IMR-90 (cell line): ENCODE measurements at regions not wholly inside any gene's neighbourhood (a gene's known extent, or its start where the extent isn't known, plus 50 kb on each side); places are given as distances from the start of the nearest gene placed in this dataset.

Experiments
- BHLHE40 ChIP-seq: fragments of 150-350 bp; IDR thresholded peaks from 2 replicates; pipeline ENCODE4 v1.6.1; 2016; ENCODE audit warnings: mild to moderate bottlenecking, low read depth, low read length
- CEBPB ChIP-seq: IDR thresholded peaks from 2 replicates; pipeline ENCODE4 v1.6.1; 2012; ENCODE audit warnings: low read depth, low read length, improper control_type of control experiment
- FOS ChIP-seq: fragments of 150-350 bp; IDR thresholded peaks from 2 replicates; pipeline ENCODE4 v1.6.1; 2016; ENCODE audit warnings: low read depth, low read length
- MXI1 ChIP-seq: IDR thresholded peaks from 2 replicates; pipeline ENCODE4 v1.6.1; 2012; ENCODE audit warnings: low read depth, mild to moderate bottlenecking, low read length, moderate library complexity, borderline replicate concordance
- POLR2A ChIP-seq: IDR thresholded peaks from 2 replicates; pipeline ENCODE4 v1.6.1; 2012; ENCODE audit warnings: mild to moderate bottlenecking, low read depth, low read length
- RAD21 ChIP-seq: IDR thresholded peaks from 2 replicates; pipeline ENCODE4 v1.6.1; 2012; ENCODE audit warnings: low read length, improper control_type of control experiment
- RCOR1 ChIP-seq: IDR thresholded peaks from 2 replicates; pipeline ENCODE4 v1.6.1; 2012; ENCODE audit warnings: mild to moderate bottlenecking, low read length, improper control_type of control experiment; ENCODE audit not compliant: insufficient replicate concordance
- RFX5 ChIP-seq: IDR thresholded peaks from 2 replicates; pipeline ENCODE4 v1.8.0; 2012; ENCODE audit warnings: low read depth, mild to moderate bottlenecking, low read length, moderate library complexity
- TF ChIP-seq, protein P1 (sequence below): conservative IDR thresholded peaks from 2 replicates; pipeline ENCODE4 v1.5.1; 2012; ENCODE audit warnings: mild to moderate bottlenecking, low read depth, low read length, improper control_type of control experiment
- TF ChIP-seq, protein P2 (sequence below): fragments of 150-350 bp; IDR thresholded peaks from 2 replicates; pipeline ENCODE4 v1.6.1; 2017; ENCODE audit warnings: mild to moderate bottlenecking, antibody characterized with exemption, low read length, low read depth

DNA sequence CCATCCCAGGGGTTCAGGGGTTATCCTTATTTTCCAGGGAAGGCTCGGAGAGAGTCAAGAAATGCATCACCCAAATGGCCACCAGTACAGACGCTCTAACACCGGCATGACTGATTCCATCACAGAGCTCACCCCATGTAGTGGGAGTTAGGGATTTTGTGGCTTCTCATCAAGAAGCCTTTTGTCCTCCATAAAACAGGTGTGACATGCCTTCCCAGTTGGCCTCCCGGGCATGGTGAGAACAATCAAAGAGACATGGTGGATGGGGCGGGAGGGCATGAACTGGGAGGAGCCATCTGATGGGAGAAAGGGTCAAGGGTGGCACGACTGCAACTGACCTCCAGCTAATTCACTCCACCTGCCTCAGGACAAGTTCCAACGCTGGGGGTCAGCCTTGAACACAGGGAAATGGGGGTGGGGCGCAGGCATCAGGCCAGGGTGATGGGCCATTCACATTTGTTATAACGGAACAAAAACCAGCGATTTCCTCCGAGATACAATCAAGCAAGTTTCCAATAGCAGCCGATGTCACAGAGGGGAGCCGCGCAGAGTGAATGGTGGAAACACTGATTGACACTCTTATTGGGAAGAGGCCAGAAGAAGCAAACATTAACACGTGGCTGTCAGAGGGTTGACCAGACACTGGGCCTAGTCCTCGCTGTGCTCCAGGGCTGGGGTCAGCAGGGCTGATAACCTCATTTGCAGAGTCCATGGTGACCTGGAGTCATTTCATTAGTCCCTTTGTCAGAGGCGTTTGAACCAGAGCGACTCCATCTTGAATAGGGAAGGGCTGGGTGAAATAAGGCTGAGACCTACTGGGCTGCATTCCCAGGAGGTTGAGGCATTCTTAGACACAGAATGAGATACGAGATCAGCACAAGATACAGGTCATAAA, 80.5 kb upstream of the HPCAL1 start:
- TF ChIP-seq, protein P1, sequence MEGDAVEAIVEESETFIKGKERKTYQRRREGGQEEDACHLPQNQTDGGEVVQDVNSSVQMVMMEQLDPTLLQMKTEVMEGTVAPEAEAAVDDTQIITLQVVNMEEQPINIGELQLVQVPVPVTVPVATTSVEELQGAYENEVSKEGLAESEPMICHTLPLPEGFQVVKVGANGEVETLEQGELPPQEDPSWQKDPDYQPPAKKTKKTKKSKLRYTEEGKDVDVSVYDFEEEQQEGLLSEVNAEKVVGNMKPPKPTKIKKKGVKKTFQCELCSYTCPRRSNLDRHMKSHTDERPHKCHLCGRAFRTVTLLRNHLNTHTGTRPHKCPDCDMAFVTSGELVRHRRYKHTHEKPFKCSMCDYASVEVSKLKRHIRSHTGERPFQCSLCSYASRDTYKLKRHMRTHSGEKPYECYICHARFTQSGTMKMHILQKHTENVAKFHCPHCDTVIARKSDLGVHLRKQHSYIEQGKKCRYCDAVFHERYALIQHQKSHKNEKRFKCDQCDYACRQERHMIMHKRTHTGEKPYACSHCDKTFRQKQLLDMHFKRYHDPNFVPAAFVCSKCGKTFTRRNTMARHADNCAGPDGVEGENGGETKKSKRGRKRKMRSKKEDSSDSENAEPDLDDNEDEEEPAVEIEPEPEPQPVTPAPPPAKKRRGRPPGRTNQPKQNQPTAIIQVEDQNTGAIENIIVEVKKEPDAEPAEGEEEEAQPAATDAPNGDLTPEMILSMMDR: no peak
- TF ChIP-seq MXI1 (no peak), POLR2A (no peak), RAD21 (no peak), RFX5 (no peak), CEBPB (no peak), RCOR1 (no peak), FOS (no peak), BHLHE40 (no peak)
- TF ChIP-seq, protein P2, sequence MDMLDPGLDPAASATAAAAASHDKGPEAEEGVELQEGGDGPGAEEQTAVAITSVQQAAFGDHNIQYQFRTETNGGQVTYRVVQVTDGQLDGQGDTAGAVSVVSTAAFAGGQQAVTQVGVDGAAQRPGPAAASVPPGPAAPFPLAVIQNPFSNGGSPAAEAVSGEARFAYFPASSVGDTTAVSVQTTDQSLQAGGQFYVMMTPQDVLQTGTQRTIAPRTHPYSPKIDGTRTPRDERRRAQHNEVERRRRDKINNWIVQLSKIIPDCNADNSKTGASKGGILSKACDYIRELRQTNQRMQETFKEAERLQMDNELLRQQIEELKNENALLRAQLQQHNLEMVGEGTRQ: no peak
